ENCODE measurements at regions not wholly inside any gene's neighbourhood (a gene's known extent, or its start where the extent isn't known, plus 50 kb on each side); places are given as distances from the start of the nearest gene placed in this dataset.

GRCh38 chr5:18900644-18901043 is 1087.4 kb downstream of the CDH18 start:
- H3K27me3 ChIP-seq (ENCODE audit: control insufficient read depth, insufficient read depth, low read length, poor library complexity, severe bottlenecking), result no peaks in the 10 kb centered on the region
- Mint-ChIP-seq H3K36me3 (ENCODE audit: low read depth) (no peaks in the 10 kb centered on the region), H3K4me3 (no peak overlapping the region), H3K27me3 (ENCODE audit: insufficient read depth) (no peaks in the 10 kb centered on the region), H3K4me1 (no peaks in the 10 kb centered on the region), H3K27ac (no peak overlapping the region), H3K9me3 (no peaks in the 10 kb centered on the region)
- DNase-seq, result no peak
- no peaks in the 10 kb centered on the region for H3K4me1 ChIP-seq (ENCODE audit: control insufficient read depth, insufficient read depth, low read length)
- no peak overlapping the region for H3K27ac ChIP-seq (ENCODE audit: low read depth, low read length)
- WGBS, 2 experiments (ENCODE audit: insufficient coverage in 1 of 2, insufficient read length in 1 of 2), result 92% methylated on average over 3 of the region's 3 CpGs; no CpG with 5 or more reads in 1 of the 2 experiments
- H3K4me3 ChIP-seq (ENCODE audit: low read length), result no peak overlapping the region
- H3K36me3 ChIP-seq (ENCODE audit: control insufficient read depth, insufficient read depth, low read length), result no peaks in the 10 kb centered on the region
- TF ChIP-seq CTCF (conservative IDR thresholded peaks at IDR 0.05), result no peak
- H3K9ac ChIP-seq (ENCODE audit: extremely low read depth, low read length, poor library complexity, severe bottlenecking), result no peak overlapping the region
- no peaks in the 10 kb centered on the region for H3K9me3 ChIP-seq (ENCODE audit: control insufficient read depth, low read length)

GRCh38 chr5:18920966-18921365 is 1067.0 kb downstream of the CDH18 start:
- H3K36me3 Mint-ChIP-seq (ENCODE audit: low read depth), result no peaks in the 10 kb centered on the region
- Histone ChIP-seq H3K36me3 (ENCODE audit: control insufficient read depth, insufficient read depth, low read length) (no peaks in the 10 kb centered on the region), H3K27me3 (ENCODE audit: control insufficient read depth, insufficient read depth, low read length, poor library complexity, severe bottlenecking) (no peaks in the 10 kb centered on the region), H3K27ac (ENCODE audit: low read depth, low read length) (no peak overlapping the region), H3K4me3 (ENCODE audit: low read length) (no peak overlapping the region), H3K9me3 (ENCODE audit: control insufficient read depth, low read length) (no peaks in the 10 kb centered on the region), H3K9ac (ENCODE audit: extremely low read depth, low read length, poor library complexity, severe bottlenecking) (no peak overlapping the region), H3K4me1 (ENCODE audit: control insufficient read depth, insufficient read depth, low read length) (no peaks in the 10 kb centered on the region)
- DNase-seq, result no peak
- H3K27ac Mint-ChIP-seq, result no peak overlapping the region
- peaks cover 3% of the 10 kb centered on the region for H3K9me3 Mint-ChIP-seq
- WGBS, 2 experiments (ENCODE audit: insufficient coverage in 1 of 2, insufficient read length in 1 of 2), result 83 to 91% methylated on average over 4 to 5 of the region's 5 CpGs
- peaks cover 16% of the 10 kb centered on the region for H3K4me1 Mint-ChIP-seq
- H3K27me3 Mint-ChIP-seq (ENCODE audit: insufficient read depth), result no peaks in the 10 kb centered on the region
- H3K4me3 Mint-ChIP-seq, result no peak overlapping the region
- no peak for TF ChIP-seq CTCF (conservative IDR thresholded peaks at IDR 0.05)

- H3K9me3 Mint-ChIP-seq, result no peaks in the 10 kb centered on the region
- Histone ChIP-seq H3K4me3 (ENCODE audit: low read length) (no peak overlapping the region), H3K4me1 (ENCODE audit: control insufficient read depth, insufficient read depth, low read length) (no peaks in the 10 kb centered on the region), H3K9ac (ENCODE audit: extremely low read depth, low read length, poor library complexity, severe bottlenecking) (no peak overlapping the region), H3K27me3 (ENCODE audit: control insufficient read depth, insufficient read depth, low read length, poor library complexity, severe bottlenecking) (no peaks in the 10 kb centered on the region), H3K9me3 (ENCODE audit: control insufficient read depth, low read length) (no peaks in the 10 kb centered on the region), H3K36me3 (ENCODE audit: control insufficient read depth, insufficient read depth, low read length) (no peaks in the 10 kb centered on the region), H3K27ac (ENCODE audit: low read depth, low read length) (no peak overlapping the region)
- TF ChIP-seq CTCF (conservative IDR thresholded peaks at IDR 0.05), result no peak
- H3K36me3 Mint-ChIP-seq (ENCODE audit: low read depth), result no peaks in the 10 kb centered on the region
- WGBS, 2 experiments (ENCODE audit: insufficient coverage in 1 of 2, insufficient read length in 1 of 2), result 87 to 88% methylated on average over 1 to 2 of the region's 2 CpGs
- no peak for DNase-seq
- no peak overlapping the region for H3K27ac Mint-ChIP-seq
- no peaks in the 10 kb centered on the region for H3K4me1 Mint-ChIP-seq
- no peak overlapping the region for H3K4me3 Mint-ChIP-seq
- H3K27me3 Mint-ChIP-seq (ENCODE audit: insufficient read depth), result no peaks in the 10 kb centered on the region
These were observed 1055.9 kb downstream of the CDH18 start for GRCh38 chr5:18932081-18932480.

Measured in endodermal cell (in vitro differentiated cells).